NCI-H69 (cell line): ENCODE measurements at regions not wholly inside any gene's neighbourhood (a gene's known extent, or its start where the extent isn't known, plus 50 kb on each side); places are given as distances from the start of the nearest gene placed in this dataset.
"Not testable (repeated sequence)": the region's sequence is repeated elsewhere in the genome, so short reads cannot be mapped to it uniquely, and the experiment has no call there.

Source experiments
- DNase-seq: peaks from one replicate; lab custom pipeline; 2025; lab: John Stamatoyannopoulos, UW

- DNase-seq: no peak
Measured at GRCh38 chr2:53362934-53363333, 404.7 kb upstream of the CHAC2 start.

- DNase-seq: no peak
Measured at GRCh38 chr2:53356291-53356905, 411.2 kb upstream of the CHAC2 start.

GRCh38 chr2:53353135-53354114 lies 414.2 kb upstream of the CHAC2 start:
- DNase-seq: peak; percentile 100

- no peak for DNase-seq
Measured at GRCh38 chr2:53347269-53347668, 420.3 kb upstream of the CHAC2 start.

GRCh38 chr2:53342248-53342647 lies 425.4 kb upstream of the CHAC2 start:
- DNase-seq: no peak

GRCh38 chr2:53334610-53335009 lies 433.0 kb upstream of the CHAC2 start:
- peak; percentile 100 for DNase-seq

GRCh38 chr2:53331667-53332066 lies 435.9 kb upstream of the CHAC2 start:
- DNase-seq: no peak

GRCh38 chr2:53317861-53318260 lies 449.7 kb upstream of the CHAC2 start:
- no peak for DNase-seq

- DNase-seq: no peak
Measured at GRCh38 chr2:53315149-53315548, 452.5 kb upstream of the CHAC2 start.

GRCh38 chr2:53314718-53315117 lies 452.9 kb upstream of the CHAC2 start:
- no peak for DNase-seq

GRCh38 chr2:53313644-53314043 lies 454.0 kb upstream of the CHAC2 start:
- not testable (repeated sequence) for DNase-seq

GRCh38 chr2:53312721-53313120 lies 454.9 kb upstream of the CHAC2 start:
- DNase-seq: no peak

GRCh38 chr2:53312181-53312580 lies 455.4 kb upstream of the CHAC2 start:
- no peak for DNase-seq

GRCh38 chr2:53303012-53303578 lies 464.5 kb upstream of the CHAC2 start:
- DNase-seq: no peak

GRCh38 chr2:53302455-53302854 lies 465.1 kb upstream of the CHAC2 start:
- DNase-seq: no peak

- DNase-seq: no peak
Measured at GRCh38 chr2:53289309-53290006, 478.1 kb upstream of the CHAC2 start.

GRCh38 chr2:53286345-53286744 lies 481.3 kb upstream of the CHAC2 start:
- DNase-seq: peak; percentile 100

- DNase-seq: no peak
Measured at GRCh38 chr2:53275743-53276142, 491.9 kb upstream of the CHAC2 start.

GRCh38 chr2:53268626-53269025 lies 499.0 kb upstream of the CHAC2 start:
- no peak for DNase-seq

GRCh38 chr2:53268086-53268485 lies 499.5 kb upstream of the CHAC2 start:
- no peak for DNase-seq

GRCh38 chr2:53265544-53266299 lies 501.9 kb upstream of the CHAC2 start:
- no peak for DNase-seq

GRCh38 chr2:53260568-53260967 lies 507.0 kb upstream of the CHAC2 start:
- DNase-seq: no peak
